ENCODE measurements at regions not wholly inside any gene's neighbourhood (a gene's known extent, or its start where the extent isn't known, plus 50 kb on each side); places are given as distances from the start of the nearest gene placed in this dataset.

GRCh38 chr2:82694431-82694830 lies 1764.6 kb downstream of the SUCLG1 start:
- no peak for DNase-seq (ENCODE audit: low spot score)

DNA sequence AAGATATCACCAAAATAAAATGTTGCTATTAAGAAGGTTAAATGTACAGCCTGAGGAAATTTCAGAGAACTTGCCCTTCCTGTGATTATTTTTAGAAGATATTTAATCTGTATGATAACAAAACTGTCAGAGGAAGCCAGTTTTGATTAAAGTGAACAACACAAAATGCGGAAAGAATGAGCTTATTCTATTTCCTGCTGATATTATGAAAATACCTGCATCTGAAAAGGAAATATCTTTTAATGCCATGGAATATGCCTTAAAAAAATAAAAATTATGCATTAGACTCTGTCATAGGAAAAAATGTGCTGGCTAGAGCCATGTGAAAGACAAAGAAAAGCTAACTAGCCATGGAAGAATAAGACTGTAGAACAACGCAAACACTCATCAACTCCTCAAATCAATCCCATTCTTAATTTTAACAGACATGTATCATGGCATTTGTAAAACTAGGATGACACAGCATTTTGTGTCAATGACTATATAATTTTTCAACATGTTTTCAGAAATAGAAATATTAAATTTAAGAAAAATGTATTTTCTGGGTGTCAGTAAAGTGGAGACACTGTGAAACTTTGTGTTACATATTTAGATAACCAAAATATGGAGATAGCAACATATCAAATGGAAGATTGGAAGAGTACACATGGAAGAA lies 1768.2 kb downstream of the SUCLG1 start:
- DNase-seq (ENCODE audit: low spot score) = no peak

DNA sequence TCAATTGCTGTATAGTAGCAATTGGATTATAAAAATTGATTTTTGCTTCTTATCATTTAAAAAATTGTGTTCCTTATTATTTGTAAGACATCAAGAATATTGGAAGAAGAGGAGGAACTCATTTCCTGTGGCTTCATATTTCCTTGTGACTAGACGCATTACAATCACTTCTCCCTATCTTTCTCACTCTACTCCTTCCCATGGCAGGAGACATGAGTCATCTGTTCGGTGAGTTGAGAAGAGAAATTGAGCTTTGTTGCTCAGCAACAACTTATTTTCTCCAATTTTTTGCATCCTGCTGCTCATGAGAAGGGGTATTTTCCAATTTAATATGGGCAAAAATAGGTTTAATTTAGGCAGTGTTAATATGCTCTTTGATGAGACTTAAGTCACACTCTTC lies 1783.9 kb downstream of the SUCLG1 start:
- DNase-seq (ENCODE audit: low spot score) = no peak

- no peak for DNase-seq (ENCODE audit: low spot score)
These were observed 1784.4 kb downstream of the SUCLG1 start for GRCh38 chr2:82674652-82675051.

DNA sequence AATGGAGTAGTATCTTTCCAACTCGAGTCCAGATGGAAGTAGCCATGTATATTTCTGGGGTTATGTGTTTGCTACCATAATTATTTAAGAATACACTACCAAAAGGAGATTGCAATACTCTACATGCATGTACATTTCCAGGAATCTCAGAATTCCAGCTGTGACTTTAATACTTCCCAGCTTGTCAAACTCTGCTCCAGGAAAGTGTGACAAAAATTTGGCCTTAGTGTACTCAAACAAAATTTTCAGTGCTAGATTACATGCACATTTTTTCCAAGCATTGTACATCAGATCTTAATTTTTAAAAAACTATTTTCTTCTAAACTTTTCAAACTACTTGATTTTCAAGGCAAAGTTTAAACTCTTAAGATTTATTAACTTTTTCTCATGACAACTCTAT lies 1791.6 kb downstream of the SUCLG1 start:
- no peak for DNase-seq (ENCODE audit: low spot score)

DNA sequence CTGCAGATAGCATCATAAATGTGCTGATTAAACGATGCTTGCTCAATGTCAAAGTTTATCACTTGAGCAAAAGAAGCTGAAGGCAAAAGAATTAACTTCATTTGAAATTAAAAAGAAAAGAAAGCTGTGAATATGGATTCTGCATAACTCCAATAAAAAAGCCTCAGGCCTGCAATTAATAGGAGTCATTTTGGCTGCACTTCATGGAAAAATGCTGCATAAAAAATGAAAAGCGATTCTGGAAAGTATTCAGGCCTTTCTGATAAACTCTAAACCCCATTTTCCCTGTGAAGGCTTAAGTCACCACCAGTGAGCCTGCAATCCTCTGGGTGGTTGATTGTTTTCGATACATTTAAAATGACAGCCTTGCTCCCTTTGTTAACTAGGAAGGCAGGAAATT lies 1793.4 kb downstream of the SUCLG1 start:
- no peak for DNase-seq (ENCODE audit: low spot score)

GRCh38 chr2:82657106-82657505 lies 1802.0 kb downstream of the SUCLG1 start:
- no peak for DNase-seq (ENCODE audit: low spot score)

DNA sequence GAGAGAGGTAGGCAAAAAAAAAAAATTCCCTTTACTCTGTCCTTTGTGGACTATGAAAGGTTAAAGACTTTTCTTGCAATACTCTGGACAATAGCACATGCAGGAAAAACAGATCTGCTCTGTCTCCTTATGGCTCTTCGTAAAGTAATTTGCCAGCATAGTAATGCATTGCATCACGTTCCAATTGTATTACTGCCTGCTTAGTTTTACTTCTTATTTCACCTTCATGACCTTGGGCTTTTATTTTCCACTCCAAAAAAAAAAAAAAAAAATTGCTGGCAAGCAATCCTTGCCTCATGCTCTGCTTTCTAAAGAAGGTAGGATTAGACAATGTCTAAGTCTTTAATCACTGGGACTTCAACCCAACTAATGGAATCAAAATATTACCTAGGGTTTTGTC lies 1802.7 kb downstream of the SUCLG1 start:
- DNase-seq (ENCODE audit: low spot score) = no peak

- DNase-seq (ENCODE audit: low spot score) = no peak
These were observed 1807.0 kb downstream of the SUCLG1 start for GRCh38 chr2:82652117-82652516.

DNA sequence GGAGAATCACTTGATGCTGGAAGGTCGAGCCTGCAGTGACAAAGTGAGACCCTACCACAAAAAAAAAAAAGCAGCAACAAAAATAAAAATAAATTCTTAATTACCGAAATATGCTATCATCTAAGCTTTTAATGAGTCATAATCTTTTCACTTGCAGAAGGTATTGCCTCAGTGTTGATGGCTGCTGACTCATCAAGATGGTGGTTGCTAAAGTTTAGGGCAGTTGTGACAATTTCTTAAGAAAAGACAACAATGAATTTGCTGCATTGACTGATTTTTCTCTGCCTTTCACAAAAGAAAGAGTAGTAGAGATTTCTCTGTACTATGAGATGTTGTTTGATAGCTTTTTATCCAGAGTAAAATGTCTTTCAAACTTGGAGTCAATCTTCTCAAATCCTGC lies 1809.0 kb downstream of the SUCLG1 start:
- no peak for DNase-seq (ENCODE audit: low spot score)

DNA sequence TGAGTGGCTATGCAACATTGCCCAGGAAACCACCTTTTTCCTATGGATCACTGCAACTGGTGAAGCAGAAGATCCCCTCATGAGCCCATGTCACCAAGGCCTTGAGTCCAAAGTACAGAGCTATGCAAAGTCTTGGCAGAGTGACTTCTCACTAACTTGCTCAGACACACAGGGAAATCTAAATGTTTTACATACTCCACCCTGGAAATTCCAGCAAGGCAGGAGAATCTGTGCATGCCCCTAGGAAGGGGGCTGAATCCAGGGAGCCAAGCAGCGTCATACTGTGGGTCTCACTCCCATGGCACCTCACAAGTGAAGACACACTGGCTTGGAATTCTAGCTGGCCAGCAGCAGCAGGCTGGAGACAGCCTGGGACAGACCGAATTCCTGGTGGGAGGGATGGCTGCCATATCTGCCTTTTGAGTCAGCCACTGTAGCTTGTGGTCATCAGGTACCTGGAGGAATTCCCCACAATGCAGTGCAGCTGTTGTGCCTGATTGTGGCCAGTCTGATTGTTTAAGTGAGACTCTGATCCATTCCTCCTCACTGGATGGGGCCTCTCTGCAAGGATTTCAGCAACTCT lies 1817.4 kb downstream of the SUCLG1 start:
- no peak for DNase-seq (ENCODE audit: low spot score)

GRCh38 chr2:82636402-82637020 lies 1822.6 kb downstream of the SUCLG1 start:
- DNase-seq (ENCODE audit: low spot score) = no peak

GRCh38 chr2:82599021-82599420 lies 1860.1 kb downstream of the SUCLG1 start:
- DNase-seq (ENCODE audit: low spot score) = no peak

DNA sequence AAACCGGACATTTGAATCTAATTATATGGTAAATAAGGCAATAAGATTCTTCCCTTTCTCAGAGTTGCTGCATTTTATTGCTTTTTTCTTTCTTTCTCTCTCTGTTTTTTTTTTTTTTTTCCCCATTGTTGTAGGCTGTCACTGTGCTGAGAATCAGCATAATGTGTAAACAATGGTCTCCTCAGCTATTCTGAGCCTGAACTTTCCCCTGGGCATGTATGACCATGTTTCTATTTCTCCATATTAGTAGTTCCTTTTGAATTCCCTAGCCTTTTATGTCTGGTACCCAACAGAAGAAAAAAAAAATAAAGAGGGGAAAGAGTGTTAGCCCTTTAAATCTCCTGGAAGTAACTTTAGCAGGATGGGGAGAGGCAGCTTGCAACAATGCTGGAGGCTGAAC lies 1862.5 kb downstream of the SUCLG1 start:
- no peak for DNase-seq (ENCODE audit: low spot score)

DNA sequence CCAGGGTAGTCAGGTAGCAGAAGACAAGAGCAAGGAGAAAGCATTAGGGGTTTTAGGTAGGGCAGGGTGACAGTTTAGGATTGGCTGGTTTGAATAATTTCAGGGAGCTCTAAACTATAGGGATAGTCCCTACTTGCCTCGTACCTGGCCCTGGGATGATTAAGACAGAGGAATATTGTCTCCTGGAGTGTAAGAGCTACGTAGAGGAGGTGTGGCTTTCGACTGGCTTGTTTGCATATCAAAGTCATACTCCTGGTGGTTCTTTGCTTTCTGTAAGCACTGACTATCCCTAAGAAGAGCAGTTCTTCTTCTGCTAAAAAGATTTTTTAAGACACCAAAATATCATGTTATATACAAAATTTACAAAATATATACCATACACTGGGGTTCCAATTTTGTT lies 1867.4 kb downstream of the SUCLG1 start:
- DNase-seq (ENCODE audit: low spot score) = no peak

- DNase-seq (ENCODE audit: low spot score) = no peak
These were observed 1882.4 kb downstream of the SUCLG1 start for GRCh38 chr2:82576656-82577055.

DNA sequence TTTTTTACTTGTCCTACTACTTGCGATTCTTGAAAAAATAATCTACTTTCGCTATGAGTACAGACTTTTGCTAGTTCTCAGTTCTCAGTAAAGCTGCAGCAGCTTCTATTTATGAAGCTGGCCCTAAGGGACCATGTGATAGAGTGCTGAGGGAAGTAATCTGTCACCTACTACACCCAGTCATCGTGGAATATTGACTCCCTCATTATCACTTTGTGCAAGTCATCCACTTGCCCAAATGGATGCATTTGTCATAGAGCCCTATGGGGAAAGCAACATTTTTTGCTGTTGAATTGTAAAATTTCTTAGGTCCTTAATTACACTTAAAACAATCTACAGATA lies 1919.8 kb downstream of the SUCLG1 start:
- no peak for DNase-seq (ENCODE audit: low spot score)

GRCh38 chr2:82538590-82539279 lies 1920.3 kb downstream of the SUCLG1 start:
- no peak for DNase-seq (ENCODE audit: low spot score)

DNA sequence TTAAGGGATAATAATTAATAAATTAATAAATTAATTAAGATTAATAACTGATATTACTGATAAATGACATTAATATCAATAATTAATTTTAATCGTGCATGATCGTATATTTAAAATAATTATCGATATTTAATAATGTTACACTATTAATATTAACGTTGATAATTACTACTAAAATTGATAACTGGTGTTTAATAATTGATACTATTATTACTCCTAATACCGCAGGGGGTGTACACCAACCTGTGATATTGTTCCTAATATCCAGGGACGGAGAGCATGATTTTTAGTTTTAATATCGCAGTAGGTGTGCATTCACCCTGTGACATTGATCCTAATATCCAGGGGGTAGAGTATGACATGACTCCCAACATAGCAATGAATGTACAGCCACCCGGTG lies 1930.8 kb downstream of the SUCLG1 start:
- no peak for DNase-seq (ENCODE audit: low spot score)

GRCh38 chr2:82527124-82527523 lies 1932.0 kb downstream of the SUCLG1 start:
- DNase-seq (ENCODE audit: low spot score) = no peak

DNA sequence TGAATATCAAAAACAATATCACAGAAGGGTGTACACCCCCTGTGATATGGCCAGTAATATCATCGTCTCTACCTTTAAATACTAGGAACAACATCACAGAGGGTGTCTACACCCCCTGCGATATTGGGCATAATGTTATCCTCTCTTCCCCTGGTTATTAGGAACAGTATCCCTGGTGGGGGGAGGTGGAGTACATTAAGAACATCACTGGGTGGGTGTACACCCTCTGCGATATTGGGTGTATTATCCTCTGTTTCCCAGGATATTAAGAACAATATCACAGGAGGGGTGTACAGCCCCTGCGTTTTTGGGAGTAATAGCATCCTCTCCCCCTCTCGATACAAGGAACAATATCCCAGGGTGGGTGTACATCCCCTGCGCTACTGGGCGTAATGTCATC lies 1932.8 kb downstream of the SUCLG1 start:
- DNase-seq (ENCODE audit: low spot score) = no peak

DNA sequence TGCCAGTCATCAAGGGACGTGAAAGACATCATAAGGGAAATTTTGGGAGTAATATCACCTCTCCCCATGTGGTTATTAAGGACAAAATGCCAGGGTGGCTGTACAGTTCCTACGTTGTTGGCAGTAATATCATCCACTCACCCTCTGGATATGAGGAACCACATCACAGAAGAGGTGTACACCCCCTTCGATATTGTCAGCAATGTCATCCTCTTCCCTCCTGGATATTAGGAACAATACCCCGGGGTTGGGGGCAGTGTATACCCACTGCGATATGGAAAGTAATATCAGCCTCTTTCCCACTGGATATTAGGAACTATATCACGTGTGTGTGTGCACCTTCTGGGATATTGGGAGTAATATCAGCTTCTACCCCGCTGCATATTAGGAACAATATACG lies 1933.3 kb downstream of the SUCLG1 start:
- no peak for DNase-seq (ENCODE audit: low spot score)

DNA sequence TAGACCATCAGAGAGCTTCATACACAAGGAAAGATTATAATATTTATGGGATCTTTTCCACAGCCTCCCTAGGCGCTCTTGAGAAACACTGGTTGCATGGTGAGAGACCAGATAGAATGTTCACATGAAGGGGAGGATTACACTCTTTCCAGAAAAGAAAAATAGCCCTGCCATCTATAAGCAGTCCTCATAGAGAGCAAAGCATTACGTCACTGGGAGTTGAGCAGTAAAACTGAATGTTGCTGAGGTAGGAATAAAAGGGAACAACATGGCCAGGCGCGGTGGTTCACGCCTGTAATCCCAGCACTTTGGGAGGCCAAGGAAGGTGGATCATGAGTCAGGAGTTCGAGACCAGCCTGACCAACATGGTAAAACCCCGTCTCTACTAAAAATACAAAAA lies 1934.3 kb downstream of the SUCLG1 start:
- DNase-seq (ENCODE audit: low spot score) = no peak

Data from ureter (tissue), 1 donor.